GM19351 (cell line): ENCODE measurements at regions not wholly inside any gene's neighbourhood (a gene's known extent, or its start where the extent isn't known, plus 50 kb on each side); places are given as distances from the start of the nearest gene placed in this dataset.

ENCODE experiments used
- ATAC-seq: cut with Tn5 transposase; IDR thresholded peaks from one replicate; pipeline ENCODE4 v1.9.1; 2021; ENCODE audit warnings: mild to moderate bottlenecking, moderate library complexity; ENCODE audit not compliant: unreplicated experiment

- ATAC-seq = no peak
Observed at GRCh38 chr10:60728056-60728455, 50.2 kb upstream of the CDK1 start.

DNA sequence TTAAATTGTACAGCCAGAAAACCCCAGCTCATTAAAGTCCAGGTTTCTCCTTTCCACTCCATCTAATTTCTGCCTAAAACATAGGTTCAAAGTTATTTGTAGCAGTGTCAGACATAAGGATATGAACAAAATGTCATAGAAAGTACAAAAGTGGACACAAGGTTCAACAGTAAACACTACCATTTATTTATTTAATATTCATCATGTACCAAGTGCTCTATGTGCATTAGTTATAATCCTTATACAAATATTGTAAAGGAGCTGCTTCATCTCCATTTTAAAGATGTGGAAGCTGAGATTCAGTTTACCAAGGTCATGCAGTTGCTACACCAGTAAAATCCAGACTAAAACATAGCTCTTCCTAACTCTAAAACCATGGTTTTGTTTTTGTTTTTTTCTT lies 52.0 kb upstream of the CDK1 start:
- no peak for ATAC-seq

GRCh38 chr10:60722623-60723022 lies 55.7 kb upstream of the CDK1 start:
- no peak for ATAC-seq

DNA sequence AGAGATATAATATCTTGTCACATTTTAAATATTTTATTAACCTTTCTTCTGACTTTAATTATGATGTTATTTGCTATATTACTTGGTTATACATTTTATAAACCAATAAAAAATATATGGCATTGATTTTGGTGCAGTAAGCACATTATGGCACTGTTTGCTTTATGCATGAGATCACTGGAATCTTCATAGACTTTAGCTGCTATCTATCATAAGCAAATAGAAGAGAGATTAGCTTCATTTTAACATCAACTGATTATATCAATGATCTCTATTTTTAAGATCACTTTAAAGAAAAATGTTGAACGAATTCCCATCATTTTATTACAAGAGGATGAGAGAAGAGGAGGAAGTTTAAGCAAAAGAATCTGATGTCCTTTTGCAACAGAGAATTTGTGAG lies 58.6 kb upstream of the CDK1 start:
- no peak for ATAC-seq

DNA sequence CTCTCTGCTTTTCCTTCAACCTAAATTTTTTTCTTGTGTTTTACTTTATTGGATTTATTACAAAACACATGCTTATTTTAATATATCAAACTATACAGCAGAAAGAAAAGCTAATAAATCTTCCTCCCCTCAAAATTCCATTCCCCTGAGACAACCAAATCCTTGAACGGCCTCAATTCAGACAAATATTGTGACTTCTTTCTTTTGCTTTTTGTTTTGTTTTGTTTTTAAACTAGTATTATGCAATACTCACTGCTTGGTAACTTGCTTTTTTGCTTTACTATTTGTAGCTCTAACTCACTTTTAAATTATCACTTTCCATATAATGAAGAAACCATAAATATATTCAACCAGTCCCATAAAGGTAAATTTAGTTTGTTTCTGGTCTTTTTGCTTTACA lies 59.4 kb upstream of the CDK1 start:
- ATAC-seq = no peak

- ATAC-seq = peak; percentile 85
Observed at GRCh38 chr10:60717852-60718251, 60.4 kb upstream of the CDK1 start.

DNA sequence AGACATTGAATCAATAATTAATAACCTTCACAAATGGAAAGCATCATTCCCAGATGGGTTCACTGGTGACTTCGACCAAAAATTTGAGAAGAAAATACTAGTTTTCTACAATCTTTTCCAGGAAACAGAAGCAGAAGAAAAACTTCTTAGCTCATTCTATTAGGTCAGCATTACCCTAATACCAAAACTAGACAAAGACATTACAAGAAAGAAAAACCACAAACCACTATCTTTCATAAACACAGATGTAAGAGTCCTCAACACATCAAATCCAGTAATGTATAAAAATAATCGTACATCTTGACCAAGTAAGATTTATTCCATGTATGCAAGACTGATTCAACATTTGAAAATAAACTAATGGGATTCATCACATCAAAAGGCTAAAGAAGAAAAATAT lies 64.0 kb upstream of the CDK1 start:
- peak; percentile 72 for ATAC-seq

DNA sequence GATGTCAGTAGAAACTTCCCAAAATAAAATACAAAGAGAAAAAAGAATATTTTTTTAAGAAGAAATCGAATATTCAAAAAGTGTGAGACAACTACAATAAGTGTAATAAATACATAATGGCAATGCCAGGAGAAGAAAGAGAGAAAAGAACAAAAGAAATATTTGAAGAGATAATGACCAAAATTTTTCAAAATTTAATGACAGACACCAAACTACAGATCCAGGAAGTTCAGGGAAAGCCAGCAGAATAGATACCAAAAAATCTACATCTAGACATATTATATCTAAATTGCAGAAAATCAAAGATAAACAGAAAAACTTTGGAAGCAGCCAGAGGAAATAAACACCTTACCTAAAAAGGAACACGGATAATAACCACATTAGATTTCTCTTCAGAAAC lies 66.8 kb upstream of the CDK1 start:
- no peak for ATAC-seq

- no peak for ATAC-seq
Observed at GRCh38 chr10:60710041-60710440, 68.2 kb upstream of the CDK1 start.

DNA sequence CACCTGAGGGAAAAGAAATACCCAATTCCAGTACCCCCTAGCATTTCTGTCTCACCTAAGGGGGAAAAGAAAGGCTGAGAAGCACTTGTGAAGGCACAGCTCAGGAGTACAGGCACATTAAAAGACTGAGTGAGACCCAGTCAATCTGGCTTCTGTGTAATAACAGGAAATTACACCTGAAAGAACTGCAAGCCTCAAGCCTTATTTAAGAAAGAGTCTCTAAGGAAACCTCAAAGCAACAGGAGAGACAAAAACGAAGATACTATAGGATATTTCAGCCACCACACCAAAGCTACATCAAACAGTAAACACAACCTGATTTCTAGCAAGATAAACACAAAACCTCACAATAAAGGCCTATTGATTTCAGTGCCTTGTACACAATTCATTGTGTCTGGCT lies 69.6 kb upstream of the CDK1 start:
- ATAC-seq = no peak

- ATAC-seq = no peak
Observed at GRCh38 chr10:60707841-60708240, 70.4 kb upstream of the CDK1 start.

DNA sequence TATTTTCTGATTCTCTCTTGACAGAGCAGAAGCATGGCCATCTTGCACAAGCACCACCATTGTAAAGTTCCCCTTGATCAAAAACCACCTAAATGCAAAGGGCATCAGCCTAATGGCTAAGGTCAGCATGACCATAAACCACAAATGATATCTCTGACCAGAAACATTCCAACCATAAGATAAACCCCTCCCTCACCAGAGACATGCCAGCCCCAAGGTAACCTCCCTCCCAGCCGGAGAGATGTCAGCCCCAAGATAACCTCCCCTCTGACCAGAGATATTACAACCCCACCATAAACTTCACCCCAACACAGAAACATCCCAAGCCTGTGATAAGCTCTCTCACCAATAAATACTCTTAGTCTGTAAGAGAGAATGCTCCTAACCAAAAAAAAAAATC lies 72.1 kb upstream of the CDK1 start:
- ATAC-seq = no peak

DNA sequence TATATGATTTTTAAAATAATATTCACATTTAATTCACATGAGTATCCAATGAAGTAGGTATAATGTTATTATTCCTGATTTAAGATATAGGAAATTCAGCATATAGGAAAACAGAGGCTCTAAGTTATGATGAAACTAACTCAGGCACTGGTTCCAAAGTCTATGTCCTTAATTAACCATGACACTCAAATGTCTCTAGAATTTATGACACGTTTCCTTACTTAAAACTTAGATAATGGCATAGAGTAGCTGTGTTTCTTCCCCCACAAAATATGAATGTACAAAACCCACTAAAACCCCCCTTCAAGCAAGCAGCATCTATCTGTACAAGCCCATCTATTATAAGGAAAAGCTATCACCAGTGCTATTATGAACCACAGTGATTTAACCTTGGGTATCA lies 72.9 kb upstream of the CDK1 start:
- ATAC-seq = no peak

GRCh38 chr10:60704471-60704870 lies 73.8 kb upstream of the CDK1 start:
- no peak for ATAC-seq

- ATAC-seq = no peak
Observed at GRCh38 chr10:60703266-60704041, 74.8 kb upstream of the CDK1 start.

DNA sequence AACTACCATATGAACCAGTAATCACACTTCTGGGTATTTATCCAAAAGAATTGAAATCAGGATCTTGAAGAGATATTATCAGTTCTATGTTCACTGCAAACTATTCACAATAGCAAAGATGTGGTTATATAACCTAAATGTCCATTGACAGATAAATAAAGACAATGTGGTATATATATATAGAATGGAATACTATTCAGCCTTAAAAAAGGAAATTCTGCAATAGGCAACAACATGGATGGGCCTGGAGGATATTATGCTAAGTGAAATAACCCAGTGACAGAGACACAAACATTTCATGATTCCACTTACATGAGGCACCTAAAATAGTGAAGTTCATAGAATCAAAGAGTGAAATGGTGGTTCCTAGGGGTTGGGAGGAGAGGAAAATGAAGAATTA lies 90.6 kb upstream of the CDK1 start:
- no peak for ATAC-seq

- no peak for ATAC-seq
Observed at GRCh38 chr10:60684091-60684490, 94.2 kb upstream of the CDK1 start.

- ATAC-seq = no peak
Observed at GRCh38 chr10:60681103-60681502, 97.2 kb upstream of the CDK1 start.

DNA sequence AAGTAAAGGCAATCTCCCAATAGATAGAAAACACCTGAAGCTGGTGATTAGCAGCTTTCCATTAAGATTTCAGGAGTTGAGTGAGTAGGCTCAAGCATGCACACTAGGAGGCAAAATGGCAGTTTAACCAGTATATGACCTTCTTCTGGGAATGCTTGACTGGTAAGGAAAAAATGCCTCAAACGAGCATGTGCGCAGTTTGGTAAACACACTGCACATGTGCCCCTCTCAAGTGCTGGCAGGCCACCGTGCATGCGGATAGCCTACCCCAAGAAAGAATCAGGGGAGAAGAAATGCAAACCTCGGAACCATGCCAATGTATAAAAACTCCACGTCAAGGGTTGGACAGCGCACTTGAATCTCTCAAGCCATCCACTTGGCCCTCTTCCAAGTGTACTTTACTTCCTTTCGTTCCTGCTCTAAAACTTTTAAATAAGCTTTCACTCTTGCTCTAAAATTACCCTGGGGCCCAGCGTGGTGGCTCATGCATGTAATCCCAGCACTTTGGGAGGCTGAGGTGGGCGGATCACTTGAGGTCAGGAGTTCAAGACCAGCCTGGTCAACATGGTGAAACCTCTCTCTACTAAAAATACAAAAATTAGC lies 98.8 kb upstream of the CDK1 start:
- ATAC-seq = no peak

- ATAC-seq = no peak
Observed at GRCh38 chr10:60678978-60679377, 99.3 kb upstream of the CDK1 start.

GRCh38 chr10:60677531-60678129 lies 100.6 kb upstream of the CDK1 start:
- no peak for ATAC-seq

GRCh38 chr10:60675236-60675635 lies 103.0 kb upstream of the CDK1 start:
- ATAC-seq = no peak
